Panc1 (cell line): ENCODE measurements at regions not wholly inside any gene's neighbourhood (a gene's known extent, or its start where the extent isn't known, plus 50 kb on each side); places are given as distances from the start of the nearest gene placed in this dataset.

ENCODE experiments used
- ATAC-seq: fragments of 200-7000 bp; cut with Tn5 transposase; 2 replicates; pipeline ENCODE4 v1.9.1; 2020; ENCODE audit warnings: mild to moderate bottlenecking, moderate library complexity
- BruUV-seq: library from RNA; stranded (reverse); fragments of 400-500 nt; replicated peaks from 2 replicates; lab custom pipeline; 2021; lab: Mats Ljungman, UMichigan
- CTCF ChIA-PET: fragments of 300-600 bp; sonication (Branson Sonifier 250); formaldehyde crosslinking; loops from one replicate; lab custom pipeline; 2022; ENCODE audit warnings: antibody characterized with exemption; lab: Charles Lee
- POLR2A ChIA-PET: fragments of 300-600 bp; sonication (Branson Sonifier 250); formaldehyde crosslinking; loops from one replicate; lab custom pipeline; 2022; ENCODE audit warnings: antibody characterized with exemption; lab: Charles Lee
- DNase-seq: peaks from one replicate; pipeline ENCODE4 v3.0.0-alpha.2; 2010; ENCODE audit warnings: low read depth, low spot score
- H3K27ac ChIP-seq: 2 replicates; pipeline ENCODE4 v1.5.1; 2011; ENCODE audit warnings: mild to moderate bottlenecking, low read length, inconsistent platforms
- H3K27me3 ChIP-seq: fragments of 200-500 bp; sonication (Bioruptor generic); 2 replicates; pipeline ENCODE4 v1.6.0; 2014; ENCODE audit warnings: low read length, inconsistent platforms; ENCODE audit not compliant: control insufficient read depth, insufficient read depth
- H3K36me3 ChIP-seq: fragments of 200-500 bp; sonication (Bioruptor generic); 2 replicates; pipeline ENCODE4 v1.5.1; 2014; ENCODE audit warnings: inconsistent platforms, mild to moderate bottlenecking, low read length, moderate library complexity; ENCODE audit not compliant: control insufficient read depth, insufficient read depth
- H3K4me1 ChIP-seq: 2 replicates; pipeline ENCODE4 v1.5.1; 2011; ENCODE audit warnings: inconsistent platforms, mild to moderate bottlenecking, low read length, moderate library complexity; ENCODE audit not compliant: control insufficient read depth, insufficient read depth
- H3K4me3 ChIP-seq, 2 experiments: 2 replicates each; pipeline ENCODE4 v1.5.1; 2011 to 2012; ENCODE audit warnings: low read depth in 2 of 2, low read length in 2 of 2, mild to moderate bottlenecking in 2 of 2, inconsistent platforms in 1 of 2, moderate library complexity in 1 of 2
- H3K9me3 ChIP-seq: fragments of 200-500 bp; sonication (Bioruptor generic); 2 replicates; pipeline ENCODE4 v1.5.1; 2014; ENCODE audit warnings: low read depth, mild to moderate bottlenecking, inconsistent platforms, low read length, moderate library complexity; ENCODE audit not compliant: control insufficient read depth, insufficient read depth
- CTCF ChIP-seq: fragments of 450-650 bp; IDR thresholded peaks from 2 replicates; pipeline ENCODE4 v1.5.1; 2017; ENCODE audit warnings: mild to moderate bottlenecking
- POLR2AphosphoS5 ChIP-seq: IDR thresholded peaks from 2 replicates; pipeline ENCODE4 v1.6.1; 2012; ENCODE audit warnings: mild to moderate bottlenecking, low read depth, low read length, moderate library complexity
- REST ChIP-seq, 2 experiments: IDR thresholded peaks; 2 replicates each; pipeline ENCODE4 v1.6.1; 2011 to 2012; ENCODE audit warnings: low read depth in 2 of 2, control low read depth in 1 of 2, low read length in 1 of 2, mild to moderate bottlenecking in 1 of 2, moderate library complexity in 1 of 2; ENCODE audit not compliant: insufficient read depth in 1 of 2
- SIN3A ChIP-seq: IDR thresholded peaks from 2 replicates; pipeline ENCODE4 v1.6.1; 2012; ENCODE audit warnings: low read depth, mild to moderate bottlenecking, low read length, moderate library complexity, borderline replicate concordance; ENCODE audit not compliant: insufficient read depth
- TCF7L2 ChIP-seq: IDR thresholded peaks from 2 replicates; pipeline ENCODE4 v1.6.1; 2011; ENCODE audit warnings: mild to moderate bottlenecking, low read depth, low read length, inconsistent platforms
- in situ Hi-C: cut with HindIII; loops from 2 replicates; pipeline ENCODE4 v1.10.0; 2016; ENCODE audit warnings: low sequenced_read_pairs, low pct_unique_long_range_greater_than_20kb
- intact Hi-C: fragments of 100-400 bp; cut with micrococcal nuclease; formaldehyde crosslinking; loops from one replicate; pipeline ENCODE4 v1.10.0; 2022; ENCODE audit not compliant: unreplicated experiment

- H3K4me1 ChIP-seq, result no peaks in the 10 kb centered on the region
- no peaks in the 10 kb centered on the region for H3K36me3 ChIP-seq
- no peak overlapping the region for H3K4me3 ChIP-seq
- intact Hi-C loops, result no loop called here
- ATAC-seq (no peak), DNase-seq (no peak)
- in situ Hi-C loops, result no loop called here
- H3K27me3 ChIP-seq, result no peaks in the 10 kb centered on the region
- CTCF ChIA-PET, result no interaction called here
- no peak overlapping the region for H3K27ac ChIP-seq
- POLR2A ChIA-PET, result no interaction called here
- TF ChIP-seq POLR2AphosphoS5 (no peak), TCF7L2 (no peak), SIN3A (no peak), REST (IDR thresholded peaks at IDR 0.05; ENCODE audit: insufficient read depth in 1 of 2, low read depth in 2 of 2, low read length in 1 of 2) (no peak), CTCF (no peak)
- H3K9me3 ChIP-seq, result no peaks in the 10 kb centered on the region
- no TSS peak for BruUV-seq
These were observed 270.1 kb upstream of the PTGER4 start for GRCh38 chr5:40409601-40410000.

GRCh38 chr5:40406741-40407211 is 272.9 kb upstream of the PTGER4 start:
- Histone ChIP-seq H3K4me1 (no peaks in the 10 kb centered on the region), H3K36me3 (no peaks in the 10 kb centered on the region), H3K27me3 (no peaks in the 10 kb centered on the region), H3K9me3 (no peaks in the 10 kb centered on the region), H3K4me3 (no peak overlapping the region), H3K27ac (no peak overlapping the region)
- no TSS peak for BruUV-seq
- TF ChIP-seq SIN3A (no peak), CTCF (no peak), TCF7L2 (no peak), REST (IDR thresholded peaks at IDR 0.05; ENCODE audit: insufficient read depth in 1 of 2, low read depth in 2 of 2, low read length in 1 of 2) (no peak), POLR2AphosphoS5 (no peak)
- in situ Hi-C loops (no loop called here), intact Hi-C loops (no loop called here)
- POLR2A ChIA-PET, result no interaction called here
- DNase-seq, result no peak
- CTCF ChIA-PET, result no interaction called here
- no peak for ATAC-seq
